ENCODE measurements at regions not wholly inside any gene's neighbourhood (a gene's known extent, or its start where the extent isn't known, plus 50 kb on each side); places are given as distances from the start of the nearest gene placed in this dataset.

DNA sequence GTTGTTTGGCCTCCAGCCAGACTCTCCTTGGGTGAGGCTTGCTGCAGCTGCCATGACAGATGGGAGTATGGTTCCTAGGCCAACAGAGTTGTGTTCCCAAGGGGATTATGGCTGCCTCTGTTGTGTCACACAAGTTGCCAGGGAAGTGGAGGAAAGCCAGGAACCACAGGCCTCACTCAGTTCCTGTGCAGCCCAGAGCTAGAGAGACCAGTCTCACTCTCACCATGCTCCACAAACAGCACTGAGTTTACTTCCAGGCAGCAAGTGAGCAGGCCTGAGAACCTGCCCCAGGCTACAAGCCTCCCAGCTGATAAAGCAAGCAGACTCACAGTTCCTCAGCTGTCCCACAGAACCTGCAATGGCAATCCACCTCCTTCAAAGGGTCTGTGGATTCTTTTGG is 273.6 kb upstream of the TAS2R1 start:
- no peak for DNase-seq

DNA sequence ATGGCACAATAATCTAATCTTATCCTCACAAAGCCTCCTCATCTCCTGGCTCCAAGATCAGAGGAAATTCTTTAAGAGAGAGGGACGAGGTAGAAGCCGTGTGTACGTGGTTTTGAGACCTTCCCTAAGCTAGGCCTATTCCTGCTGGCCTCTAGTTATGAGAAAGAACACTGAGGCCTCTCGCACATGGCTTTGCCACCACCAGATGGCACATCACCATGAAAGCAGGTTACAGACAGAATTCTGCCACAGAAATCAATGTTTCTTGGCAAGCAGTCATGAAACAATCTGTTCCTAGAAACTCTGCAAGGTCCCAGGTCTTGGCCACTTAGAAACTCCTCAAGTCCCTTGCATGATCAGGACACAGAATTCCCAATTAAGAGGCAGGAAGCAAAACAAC is 268.2 kb upstream of the TAS2R1 start:
- no peak for DNase-seq

DNA sequence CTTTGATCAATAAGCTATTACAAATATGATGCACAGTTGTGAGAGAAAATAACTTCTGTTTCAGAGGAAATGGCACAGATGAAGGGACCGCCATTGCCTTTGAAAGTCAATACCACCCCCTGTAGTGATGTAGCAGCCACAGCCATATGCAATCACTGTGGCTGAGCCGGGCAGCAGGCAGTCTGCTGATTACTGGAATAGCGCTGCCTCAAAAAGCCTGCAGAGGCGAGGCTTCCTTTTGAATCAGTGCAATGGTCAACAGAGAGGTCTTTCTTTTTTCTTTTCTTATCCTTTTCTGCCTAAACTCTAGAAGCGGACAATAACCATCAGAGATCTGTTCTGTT is 265.1 kb upstream of the TAS2R1 start:
- DNase-seq, result no peak

- no peak for DNase-seq
Observed at GRCh38 chr5:9894571-9895301, 264.6 kb upstream of the TAS2R1 start.

DNA sequence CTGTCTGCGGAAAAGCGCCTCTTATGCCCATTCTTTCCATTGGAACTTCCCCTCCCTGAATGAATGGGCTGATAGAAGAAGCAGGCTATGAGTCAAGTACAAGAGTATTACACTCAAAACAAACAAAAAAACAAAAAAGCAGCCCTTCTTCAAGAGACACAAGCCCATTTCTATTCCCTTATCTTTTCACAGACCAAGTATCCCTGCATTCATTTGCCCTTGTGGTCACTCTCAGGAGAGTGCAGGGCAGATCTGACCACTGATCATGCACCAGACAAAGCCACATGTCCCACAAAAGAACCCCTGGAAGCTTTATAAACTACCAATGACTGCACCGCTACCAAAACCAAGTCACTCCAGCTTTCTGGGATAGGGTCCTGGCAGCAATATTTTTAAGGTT is 262.5 kb upstream of the TAS2R1 start:
- no peak for DNase-seq

DNA sequence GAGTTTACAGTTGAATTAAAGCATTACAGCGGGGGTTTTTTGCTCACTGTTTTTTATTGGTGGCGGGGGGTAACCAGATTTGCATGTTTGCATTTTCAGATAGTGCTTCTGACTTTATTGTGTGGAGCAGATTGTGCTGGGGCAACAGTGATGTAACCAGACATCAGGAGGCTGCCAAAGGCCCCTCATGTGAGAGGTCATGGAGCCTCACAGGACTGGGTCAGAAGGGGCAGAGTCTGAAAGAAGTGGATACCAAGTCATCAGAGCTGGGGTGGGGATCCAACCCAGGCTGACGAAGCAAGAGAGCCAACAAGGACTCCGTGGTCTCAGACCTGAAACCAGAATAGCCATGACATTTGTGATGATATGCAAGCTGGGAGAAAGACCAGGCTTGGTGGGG is 259.4 kb upstream of the TAS2R1 start:
- no peak for DNase-seq

GRCh38 chr5:9888501-9888901 is 258.4 kb upstream of the TAS2R1 start:
- DNase-seq, result no peak

DNA sequence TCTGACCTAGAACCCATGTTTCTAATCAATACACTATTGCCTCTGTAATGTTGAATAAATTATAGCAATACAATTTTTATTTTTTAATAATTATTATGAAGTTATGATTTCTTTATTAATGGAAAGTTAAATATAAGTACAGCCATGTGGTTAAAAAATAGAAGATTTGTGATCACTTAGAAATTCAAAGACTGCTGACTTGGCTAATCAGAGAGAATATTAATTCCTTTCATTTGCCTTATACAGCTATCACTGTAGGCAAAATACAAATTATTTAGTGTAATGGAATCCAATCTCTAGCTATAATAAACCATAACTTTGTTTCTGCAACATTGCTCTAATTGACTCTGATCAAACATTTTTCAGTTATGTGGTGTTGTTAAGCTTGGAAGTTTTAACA is 255.0 kb upstream of the TAS2R1 start:
- DNase-seq, result no peak

DNA sequence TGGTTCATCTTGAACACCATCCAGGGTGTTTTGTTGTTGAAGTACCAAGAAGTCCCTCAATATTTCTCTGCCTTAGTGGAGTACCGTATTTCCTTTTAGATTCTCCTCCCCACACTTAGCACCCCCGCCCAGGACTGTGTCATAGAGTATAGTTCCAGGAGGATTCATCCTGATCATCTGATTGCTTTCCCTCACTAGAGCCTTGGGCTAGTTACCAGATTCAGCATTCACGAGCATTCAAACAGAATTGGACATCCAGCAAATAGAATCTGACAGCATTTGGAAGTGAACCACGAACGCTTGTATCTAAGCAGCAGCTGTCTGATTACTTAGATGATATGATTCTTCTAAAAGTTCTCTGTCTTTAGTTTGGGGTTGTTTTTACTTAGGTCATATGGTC is 248.1 kb upstream of the TAS2R1 start:
- DNase-seq, result no peak

DNA sequence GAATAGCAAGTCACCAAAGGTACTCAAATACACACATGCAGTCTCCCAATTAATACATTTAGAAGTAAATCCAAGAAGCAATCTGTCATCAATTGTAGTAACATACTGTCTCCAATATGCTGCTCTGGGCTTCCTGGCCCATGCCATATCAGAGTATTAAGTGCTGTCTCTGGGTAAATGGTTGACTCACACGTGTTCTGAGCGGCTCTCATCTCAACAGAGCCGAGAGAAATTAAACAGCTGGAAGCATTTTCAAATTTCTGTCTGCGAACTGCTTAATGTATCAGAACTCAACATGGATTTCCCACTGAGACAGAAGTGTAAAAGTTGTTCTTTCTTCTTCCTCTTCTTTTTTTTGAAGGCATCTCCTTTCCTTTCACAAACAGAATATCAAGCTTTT is 247.3 kb upstream of the TAS2R1 start:
- DNase-seq, result no peak

- no peak for DNase-seq
Observed at GRCh38 chr5:9876451-9876850, 246.3 kb upstream of the TAS2R1 start.

- DNase-seq, result no peak
Observed at GRCh38 chr5:9869616-9870288, 239.6 kb upstream of the TAS2R1 start.

GRCh38 chr5:9865574-9865973 is 235.4 kb upstream of the TAS2R1 start:
- no peak for DNase-seq

GRCh38 chr5:9864791-9865190 is 234.6 kb upstream of the TAS2R1 start:
- DNase-seq, result no peak

- no peak for DNase-seq
Observed at GRCh38 chr5:9863486-9863885, 233.3 kb upstream of the TAS2R1 start.

DNA sequence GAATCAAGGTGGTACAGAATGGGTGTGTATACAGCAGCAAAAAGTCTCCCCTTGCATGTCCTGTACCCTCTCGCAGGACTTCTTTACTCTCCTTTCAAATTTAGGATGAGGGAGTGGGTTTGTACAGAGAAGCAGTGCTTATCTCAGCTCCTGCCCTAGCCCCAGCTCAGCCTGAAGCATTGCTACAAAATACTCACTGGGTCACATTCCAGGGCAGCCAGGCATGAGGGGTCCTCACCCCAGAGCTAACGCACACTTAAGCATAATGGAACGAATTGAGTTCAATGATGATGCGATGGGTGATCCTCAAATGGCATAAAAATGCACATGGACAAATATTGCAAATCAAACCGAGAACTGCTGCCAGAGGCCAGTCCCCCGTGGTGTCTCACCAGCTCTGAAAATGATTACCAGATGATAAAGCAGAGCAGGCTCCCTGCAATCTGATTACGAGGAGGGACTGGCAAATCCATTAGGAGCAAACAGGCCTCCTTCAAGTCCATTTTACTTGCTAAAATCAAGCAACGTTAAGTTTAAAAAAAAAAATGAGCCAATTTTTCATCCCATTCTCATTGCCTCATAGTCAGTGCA is 231.6 kb upstream of the TAS2R1 start:
- no peak for DNase-seq

DNA sequence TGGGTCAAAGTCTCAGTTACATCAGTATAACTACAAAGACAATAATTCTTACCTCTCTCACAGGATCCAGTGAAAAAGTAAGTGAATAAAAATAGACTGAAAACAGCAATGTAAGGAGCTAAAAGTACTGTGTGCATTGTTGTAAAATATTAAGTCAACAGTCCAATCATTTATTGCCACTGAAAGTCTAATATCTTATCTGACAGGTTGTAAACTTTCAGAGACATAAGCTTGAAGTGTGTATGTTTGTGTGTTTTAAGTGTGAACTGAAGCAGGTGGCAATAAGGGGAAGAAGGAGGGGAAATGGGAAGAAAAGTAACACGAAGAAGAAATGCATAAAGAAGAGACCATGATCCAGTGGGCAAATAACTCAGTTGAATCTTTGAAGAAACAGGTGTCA is 229.7 kb upstream of the TAS2R1 start:
- no peak for DNase-seq

- DNase-seq, result no peak
Observed at GRCh38 chr5:9858043-9858442, 227.9 kb upstream of the TAS2R1 start.

- no peak for DNase-seq
Observed at GRCh38 chr5:9853309-9853708, 223.2 kb upstream of the TAS2R1 start.

DNA sequence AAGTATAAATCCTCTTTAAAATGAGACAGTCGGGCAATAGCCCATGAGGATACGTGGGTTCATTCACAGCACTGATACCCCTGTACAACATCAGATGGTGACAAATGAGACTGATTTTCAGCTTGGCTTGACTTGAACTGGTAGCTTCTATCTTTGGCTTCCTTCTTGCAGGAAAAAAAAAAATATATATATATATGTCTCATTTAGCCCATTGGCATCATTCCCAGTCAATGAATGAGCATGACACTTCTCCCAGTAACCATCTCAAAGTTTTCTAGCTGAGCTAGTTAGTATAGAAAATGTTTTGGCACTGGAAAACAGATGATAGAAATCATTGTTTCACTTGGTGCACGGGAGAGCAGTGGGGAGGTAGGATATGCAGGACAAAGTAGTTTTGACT is 222.5 kb upstream of the TAS2R1 start:
- DNase-seq, result no peak

GRCh38 chr5:9851458-9851857 is 221.3 kb upstream of the TAS2R1 start:
- no peak for DNase-seq

DNA sequence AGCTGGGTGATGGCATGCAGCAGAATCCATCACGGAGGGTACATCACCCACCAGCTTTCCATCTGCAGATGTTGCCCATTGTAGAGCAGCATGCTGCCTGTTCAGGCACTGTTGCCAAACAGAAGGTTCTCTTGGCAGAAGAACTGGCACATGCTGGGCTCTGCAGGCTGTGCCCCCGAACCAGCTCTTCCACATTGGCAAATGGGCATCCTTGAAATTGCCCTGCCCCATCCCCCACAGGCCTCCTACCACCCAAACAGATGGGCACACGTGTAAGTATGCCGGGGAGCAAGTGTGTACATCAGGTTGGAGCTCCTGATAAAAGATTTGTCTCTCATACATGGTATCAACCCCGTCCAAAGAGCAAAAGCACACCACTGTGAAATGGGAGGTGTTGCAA is 220.3 kb upstream of the TAS2R1 start:
- no peak for DNase-seq

DNA sequence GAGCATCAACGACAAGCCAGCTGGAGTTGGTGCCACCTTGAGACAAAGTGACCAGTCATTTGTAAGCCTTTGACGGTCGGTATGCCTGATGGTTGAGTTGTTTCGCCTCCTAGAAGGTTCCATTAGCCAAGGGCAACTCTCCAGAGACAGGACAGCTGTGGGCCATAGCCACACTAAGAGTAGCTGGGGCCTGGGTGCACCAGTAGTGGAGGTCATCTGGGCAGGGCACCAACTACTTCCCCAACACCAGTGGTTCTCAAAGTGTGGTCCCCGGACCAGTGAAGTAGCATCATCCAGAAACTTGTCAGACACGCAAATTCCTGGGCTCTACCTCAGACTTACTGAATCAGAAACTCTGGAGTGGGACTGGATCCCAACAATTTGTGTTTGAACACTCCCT is 217.5 kb upstream of the TAS2R1 start:
- DNase-seq, result no peak

- no peak for DNase-seq
Observed at GRCh38 chr5:9845185-9845584, 215.0 kb upstream of the TAS2R1 start.
